Type B pancreatic cell (in vitro differentiated cells): ENCODE measurements at regions not wholly inside any gene's neighbourhood (a gene's known extent, or its start where the extent isn't known, plus 50 kb on each side); places are given as distances from the start of the nearest gene placed in this dataset.

Source experiments
- DNase-seq: peaks from one replicate; pipeline ENCODE4 v3.0.0; 2021; ENCODE audit warnings: mixed read lengths; ENCODE audit not compliant: unreplicated experiment; ENCODE audit errors: extremely low spot score
- H3K27ac Mint-ChIP-seq: 2 replicates; pipeline ENCODE4 v1.8.0; 2021; ENCODE audit warnings: mild to moderate bottlenecking, mixed read lengths
- H3K27me3 Mint-ChIP-seq: 2 replicates; pipeline ENCODE4 v1.8.0; 2021; ENCODE audit warnings: mixed read lengths
- H3K36me3 Mint-ChIP-seq: 2 replicates; pipeline ENCODE4 v1.8.0; 2021; ENCODE audit warnings: mixed read lengths
- H3K4me1 Mint-ChIP-seq: one replicate; pipeline ENCODE4 v1.8.0; 2021; ENCODE audit warnings: mixed read lengths; ENCODE audit not compliant: unreplicated experiment
- H3K4me3 Mint-ChIP-seq: 2 replicates; pipeline ENCODE4 v1.8.0; 2021; ENCODE audit warnings: mild to moderate bottlenecking, mixed read lengths
- H3K9me3 Mint-ChIP-seq: 2 replicates; pipeline ENCODE4 v1.8.0; 2021; ENCODE audit warnings: mixed read lengths
- CTCF ChIP-seq: fragments of 200-600 bp; sonication (generic); conservative IDR thresholded peaks from 2 replicates; pipeline ENCODE4 v1.5.0; 2021; ENCODE audit warnings: antibody characterized with exemption, mild to moderate bottlenecking

GRCh38 chr10:131742500-131742951 is 158.3 kb upstream of the PPP2R2D start:
- Mint-ChIP-seq H3K4me1 (peaks cover 12% of the 10 kb centered on the region), H3K27ac (no peak overlapping the region), H3K4me3 (no peak overlapping the region), H3K27me3 (peaks cover 4% of the 10 kb centered on the region), H3K36me3 (no peaks in the 10 kb centered on the region), H3K9me3 (peaks cover 14% of the 10 kb centered on the region)
- DNase-seq = peak; percentile 60
- no peak for TF ChIP-seq CTCF

- no peak for DNase-seq
- Mint-ChIP-seq H3K4me3 (peak overlapping the region; percentile 2), H3K9me3 (peaks cover 14% of the 10 kb centered on the region), H3K36me3 (no peaks in the 10 kb centered on the region), H3K4me1 (peaks cover 14% of the 10 kb centered on the region), H3K27me3 (peaks cover 6% of the 10 kb centered on the region), H3K27ac (no peak overlapping the region)
- TF ChIP-seq CTCF = no peak
Observed at GRCh38 chr10:131743190-131744151, 157.3 kb upstream of the PPP2R2D start.

- peak overlapping the region; percentile 2 for H3K4me3 Mint-ChIP-seq
- H3K9me3 Mint-ChIP-seq = peaks cover 12% of the 10 kb centered on the region
- H3K27ac Mint-ChIP-seq = no peak overlapping the region
Observed at GRCh38 chr10:131744346-131744745, 156.5 kb upstream of the PPP2R2D start.

GRCh38 chr10:131745591-131745990 is 155.2 kb upstream of the PPP2R2D start:
- H3K36me3 Mint-ChIP-seq = no peaks in the 10 kb centered on the region
- H3K4me3 Mint-ChIP-seq = no peak overlapping the region
- no peak for DNase-seq
- H3K27me3 Mint-ChIP-seq = peaks cover 4% of the 10 kb centered on the region
- H3K4me1 Mint-ChIP-seq = peaks cover 29% of the 10 kb centered on the region
- no peak overlapping the region for H3K27ac Mint-ChIP-seq
- no peaks in the 10 kb centered on the region for H3K9me3 Mint-ChIP-seq
- no peak for TF ChIP-seq CTCF

More at GRCh38 chr10:131744346-131744745, 156.5 kb upstream of the PPP2R2D start:
- Mint-ChIP-seq H3K4me1 (peaks cover 22% of the 10 kb centered on the region), H3K36me3 (no peaks in the 10 kb centered on the region), H3K27me3 (peaks cover 8% of the 10 kb centered on the region)
- TF ChIP-seq CTCF = no peak
- DNase-seq = no peak

- no peaks in the 10 kb centered on the region for H3K36me3 Mint-ChIP-seq
- H3K4me1 Mint-ChIP-seq = peaks cover 33% of the 10 kb centered on the region
- DNase-seq = no peak
- H3K27ac Mint-ChIP-seq = no peak overlapping the region
- TF ChIP-seq CTCF = no peak
- H3K9me3 Mint-ChIP-seq = no peaks in the 10 kb centered on the region
- peaks cover 4% of the 10 kb centered on the region for H3K27me3 Mint-ChIP-seq
- H3K4me3 Mint-ChIP-seq = no peak overlapping the region
Observed at GRCh38 chr10:131746241-131746711, 154.5 kb upstream of the PPP2R2D start.
